Skin of body (tissue), 1 donor: ENCODE measurements at regions not wholly inside any gene's neighbourhood (a gene's known extent, or its start where the extent isn't known, plus 50 kb on each side); places are given as distances from the start of the nearest gene placed in this dataset.

Experiments used
- DNase-seq: peaks from one replicate; lab custom pipeline; 2025; lab: John Stamatoyannopoulos, UW

- no peak for DNase-seq
Measured at GRCh38 chr5:171676286-171676944, 109.2 kb upstream of the SMIM23 start.

GRCh38 chr5:171678646-171679045 is 107.0 kb upstream of the SMIM23 start:
- DNase-seq, result no peak

- DNase-seq, result no peak
Measured at GRCh38 chr5:171680485-171680884, 105.1 kb upstream of the SMIM23 start.

GRCh38 chr5:171681061-171681460 is 104.6 kb upstream of the SMIM23 start:
- no peak for DNase-seq

GRCh38 chr5:171681677-171682076 is 103.9 kb upstream of the SMIM23 start:
- no peak for DNase-seq

DNA sequence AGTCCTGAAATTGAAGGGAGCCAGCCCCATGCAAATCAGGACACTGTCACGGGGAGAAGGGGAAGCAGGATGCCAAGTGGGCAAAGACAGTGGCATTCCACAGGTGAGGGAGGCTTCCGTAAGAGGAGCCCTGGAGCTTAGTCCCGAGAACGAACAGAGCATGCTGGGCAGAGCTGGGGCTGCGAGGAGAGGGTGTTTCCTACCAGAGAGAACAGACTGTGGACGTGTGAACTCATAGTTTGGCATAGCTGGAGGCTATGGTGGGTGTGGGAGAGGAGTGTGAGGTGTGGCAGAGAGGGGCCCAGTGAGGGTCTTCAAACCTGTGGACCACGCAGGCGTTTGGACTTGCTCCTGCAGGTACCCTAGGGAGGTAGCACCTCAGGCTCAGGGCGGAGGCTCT is 102.8 kb upstream of the SMIM23 start:
- DNase-seq, result no peak

DNA sequence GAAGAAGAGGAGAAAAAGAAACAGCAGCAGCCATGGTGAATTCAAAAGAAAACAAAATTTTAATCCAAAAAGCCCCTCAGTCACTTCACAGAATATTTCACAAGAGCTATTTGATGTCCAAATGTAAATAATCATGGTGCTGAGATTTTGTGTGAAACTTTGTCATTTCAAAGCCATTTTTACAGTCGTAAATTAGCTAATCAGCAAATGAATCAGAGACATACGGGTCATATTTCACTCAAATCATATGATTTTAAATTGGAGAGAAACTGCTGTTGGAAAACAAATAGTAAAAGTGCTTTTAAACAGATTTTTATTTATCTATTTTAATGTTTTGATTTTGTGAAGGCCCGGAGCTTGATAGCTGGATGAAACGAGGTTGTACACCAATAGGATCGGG is 101.4 kb upstream of the SMIM23 start:
- DNase-seq, result no peak

DNA sequence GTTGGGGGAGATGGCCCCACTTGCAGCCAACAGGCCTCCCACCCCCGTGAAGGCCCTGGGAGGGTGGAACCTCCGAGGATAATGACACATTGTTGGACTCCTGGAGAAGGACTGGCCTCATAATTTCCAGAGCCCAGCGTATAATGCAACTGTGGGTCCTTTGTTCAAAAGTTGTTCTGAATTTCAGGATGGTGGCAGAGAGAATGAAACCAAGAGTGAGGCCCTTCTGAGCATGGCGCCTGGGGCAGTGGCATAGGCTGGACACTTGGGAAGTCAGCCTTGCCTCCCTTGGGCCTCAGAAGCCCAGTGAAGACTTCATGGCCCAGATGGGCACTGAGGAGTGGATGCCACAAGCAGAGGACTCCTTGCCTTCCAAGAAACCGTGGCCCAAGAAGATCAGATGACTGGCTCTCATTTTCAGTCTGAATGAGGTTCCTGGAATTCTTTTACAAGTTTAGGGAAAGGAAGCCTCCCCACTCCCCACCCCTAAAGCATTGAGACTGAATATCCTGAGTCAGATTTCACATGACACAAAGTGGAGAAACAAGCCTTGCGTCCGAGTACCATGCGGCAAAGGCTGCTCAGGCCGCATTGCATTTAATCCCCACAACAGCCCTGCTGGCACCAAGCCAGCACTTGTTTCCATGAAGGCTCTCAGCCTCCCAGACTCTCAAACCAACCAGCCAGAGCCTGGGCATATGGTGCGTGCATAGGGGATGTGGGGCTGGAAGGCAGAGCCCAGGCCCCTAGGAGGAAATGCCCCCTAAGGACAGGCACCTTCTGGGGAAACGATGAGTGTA is 96.7 kb upstream of the SMIM23 start:
- DNase-seq, result no peak

- no peak for DNase-seq
Measured at GRCh38 chr5:171689853-171690417, 95.7 kb upstream of the SMIM23 start.

DNA sequence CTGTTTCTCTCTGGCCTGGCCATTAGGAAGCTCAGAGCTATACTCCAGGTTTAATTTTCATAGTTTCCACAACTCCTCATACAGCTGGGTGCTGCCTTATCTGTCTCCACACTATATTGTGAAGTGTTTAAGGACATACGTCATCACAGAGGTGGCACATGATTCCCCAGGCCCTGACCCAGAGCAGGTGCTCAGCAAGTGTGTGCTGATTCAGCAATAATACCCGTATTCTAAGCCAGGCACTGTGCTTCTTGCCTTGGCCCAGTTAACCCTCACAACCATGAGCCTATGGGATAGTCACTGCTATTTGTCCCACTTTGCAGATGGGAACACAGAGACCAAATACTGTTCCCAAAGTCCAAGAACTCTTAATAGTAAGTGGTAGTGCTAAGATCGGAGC is 93.5 kb upstream of the SMIM23 start:
- no peak for DNase-seq

DNA sequence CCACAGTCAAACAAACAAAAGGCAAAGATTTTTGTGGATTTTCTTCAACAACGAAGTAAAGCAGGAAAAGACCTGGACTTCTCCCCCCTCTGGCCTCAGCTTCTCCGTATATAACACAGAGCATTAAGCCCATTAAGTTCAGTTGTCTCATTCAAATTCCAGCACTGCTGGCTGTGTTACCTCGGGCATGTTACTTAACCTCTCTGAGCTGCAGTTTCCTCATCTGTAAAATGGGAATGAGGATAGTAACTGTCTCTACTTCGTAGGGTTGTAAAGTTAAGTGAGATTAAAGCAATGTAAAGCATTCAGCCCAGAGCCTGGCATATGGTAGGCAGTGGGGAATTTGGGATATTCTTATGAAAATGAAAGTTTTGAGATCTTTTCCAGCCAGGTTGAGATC is 92.7 kb upstream of the SMIM23 start:
- DNase-seq, result no peak

- DNase-seq, result no peak
Measured at GRCh38 chr5:171693412-171693811, 92.2 kb upstream of the SMIM23 start.

- DNase-seq, result no peak
Measured at GRCh38 chr5:171695804-171696203, 89.8 kb upstream of the SMIM23 start.

DNA sequence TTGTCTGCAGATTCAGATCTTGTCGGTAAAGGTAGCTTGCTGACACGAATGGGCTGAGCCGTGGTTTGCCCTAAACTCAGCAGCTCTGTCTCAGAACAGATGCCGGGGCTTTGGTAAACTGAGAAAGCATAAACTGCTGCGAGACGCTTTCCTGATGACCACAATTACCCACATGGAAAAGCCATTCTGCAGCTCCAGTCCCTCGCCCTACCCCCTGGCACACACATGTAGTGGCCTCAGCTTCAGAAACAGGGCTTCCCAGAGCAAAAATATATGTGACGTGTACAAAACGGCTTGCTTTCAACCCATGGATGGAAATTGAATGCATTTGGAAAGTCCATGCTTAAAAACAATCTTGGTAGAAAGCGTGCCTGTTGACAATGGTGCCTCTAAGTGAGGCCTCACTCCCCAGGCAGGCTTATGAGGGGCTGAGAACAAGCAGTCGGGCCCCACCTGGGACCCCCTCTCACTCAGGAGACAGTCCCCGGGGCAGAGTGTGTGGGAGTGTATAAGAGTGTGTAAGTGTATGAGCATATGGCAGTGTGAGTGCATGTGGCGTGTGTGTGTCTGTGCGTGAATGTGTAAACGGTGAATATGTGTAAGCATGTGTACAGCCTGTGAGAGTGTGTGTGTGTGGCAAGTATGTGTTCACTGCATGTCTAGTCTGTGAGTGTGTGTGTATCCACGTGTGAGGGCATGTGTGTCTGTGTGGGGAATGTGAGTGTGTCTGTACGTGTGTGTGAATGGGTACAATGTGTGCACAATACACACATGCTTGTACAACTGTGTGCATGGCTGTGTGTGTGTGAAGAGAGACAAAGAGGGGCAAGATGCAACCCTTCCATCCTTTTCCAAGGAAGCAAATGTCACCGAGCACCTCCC is 88.2 kb upstream of the SMIM23 start:
- no peak for DNase-seq

- peak; percentile 73 for DNase-seq
Measured at GRCh38 chr5:171700318-171700912, 85.2 kb upstream of the SMIM23 start.

- DNase-seq, result no peak
Measured at GRCh38 chr5:171701100-171701541, 84.5 kb upstream of the SMIM23 start.

DNA sequence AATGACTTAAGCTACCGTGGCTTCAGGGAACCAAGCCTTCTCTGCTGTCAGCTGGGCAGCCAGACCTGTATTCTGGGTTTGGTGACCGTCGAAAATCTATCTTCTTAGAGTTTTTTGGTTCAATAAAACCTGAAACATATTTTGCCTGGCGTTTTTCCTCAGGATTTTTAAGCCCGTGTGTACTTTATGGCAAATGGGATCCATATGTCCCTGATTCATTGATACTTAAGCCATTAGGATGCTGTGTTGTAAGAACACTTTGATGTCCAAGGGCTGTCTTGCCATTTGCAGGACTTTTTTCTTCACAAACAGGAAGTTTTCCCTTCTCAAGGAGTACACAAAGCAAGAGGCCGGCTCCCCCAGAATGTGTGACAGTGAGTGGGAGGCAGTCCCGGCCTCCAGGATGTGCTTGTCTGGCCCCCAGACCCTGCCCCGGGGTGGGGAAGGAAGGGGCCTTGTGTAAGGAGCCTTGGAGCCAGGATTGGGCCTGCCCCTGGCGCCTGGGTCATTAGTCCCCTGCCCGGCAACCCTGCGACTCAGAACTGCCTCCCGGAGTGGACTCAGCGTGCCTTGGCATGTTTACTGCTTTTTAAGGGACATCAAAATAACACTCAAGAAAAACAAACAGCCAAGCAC is 83.4 kb upstream of the SMIM23 start:
- DNase-seq, result peak; percentile 23

- DNase-seq, result no peak
Measured at GRCh38 chr5:171703146-171703545, 82.5 kb upstream of the SMIM23 start.

- no peak for DNase-seq
Measured at GRCh38 chr5:171705036-171705435, 80.6 kb upstream of the SMIM23 start.

DNA sequence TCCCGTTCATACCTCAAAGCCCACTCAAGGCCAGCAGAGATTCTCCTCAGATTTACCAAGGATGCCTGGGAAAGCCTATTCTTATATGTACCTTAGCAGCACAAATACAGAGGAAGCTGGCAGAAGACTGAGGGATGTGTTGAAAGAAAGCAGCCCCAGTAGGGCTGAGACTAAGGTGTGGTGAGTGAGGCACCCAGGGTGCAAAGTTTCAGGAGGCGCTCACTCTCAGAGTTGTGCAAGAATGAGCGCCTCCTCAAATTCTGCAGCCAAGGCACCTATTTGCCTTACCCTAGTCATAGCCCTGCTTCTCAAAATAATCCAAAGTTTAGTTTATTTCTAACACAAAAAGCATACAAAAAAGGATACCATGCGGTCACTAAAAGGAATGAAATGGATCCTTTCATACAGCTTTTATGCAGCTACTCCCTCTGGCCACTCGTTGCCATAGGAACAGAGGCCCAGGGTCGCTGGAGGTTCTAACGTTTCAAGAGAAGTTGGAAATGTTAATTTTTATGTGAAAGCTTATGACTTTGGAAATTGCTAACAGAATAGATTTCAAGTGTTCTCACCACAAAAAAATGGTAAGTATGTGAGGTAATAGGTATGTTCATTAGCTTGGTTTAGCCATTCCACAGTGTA is 79.7 kb upstream of the SMIM23 start:
- DNase-seq, result no peak
